ENCODE measurements at regions not wholly inside any gene's neighbourhood (a gene's known extent, or its start where the extent isn't known, plus 50 kb on each side); places are given as distances from the start of the nearest gene placed in this dataset.

DNA sequence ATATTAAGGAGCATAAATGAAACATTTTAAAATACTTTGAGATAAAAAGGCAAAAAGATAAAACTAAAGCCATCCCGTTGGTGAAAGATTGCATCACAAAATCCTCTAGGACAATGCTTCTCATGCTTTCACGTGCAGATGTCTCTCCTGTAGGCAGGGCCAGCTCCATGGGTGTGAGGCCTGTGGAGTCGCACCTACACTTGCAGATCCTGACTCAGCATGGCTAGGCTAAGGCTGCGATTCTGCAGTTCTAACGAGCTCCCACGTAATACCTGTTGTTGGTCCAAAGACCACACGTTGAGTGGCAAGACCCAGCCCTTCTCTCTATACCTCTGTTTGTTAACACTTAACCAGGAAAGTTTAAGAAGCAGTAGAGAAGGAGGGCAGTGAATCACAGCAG is 62.1 kb upstream of the CAPRIN1 start:
- TF ChIP-seq, protein P1, sequence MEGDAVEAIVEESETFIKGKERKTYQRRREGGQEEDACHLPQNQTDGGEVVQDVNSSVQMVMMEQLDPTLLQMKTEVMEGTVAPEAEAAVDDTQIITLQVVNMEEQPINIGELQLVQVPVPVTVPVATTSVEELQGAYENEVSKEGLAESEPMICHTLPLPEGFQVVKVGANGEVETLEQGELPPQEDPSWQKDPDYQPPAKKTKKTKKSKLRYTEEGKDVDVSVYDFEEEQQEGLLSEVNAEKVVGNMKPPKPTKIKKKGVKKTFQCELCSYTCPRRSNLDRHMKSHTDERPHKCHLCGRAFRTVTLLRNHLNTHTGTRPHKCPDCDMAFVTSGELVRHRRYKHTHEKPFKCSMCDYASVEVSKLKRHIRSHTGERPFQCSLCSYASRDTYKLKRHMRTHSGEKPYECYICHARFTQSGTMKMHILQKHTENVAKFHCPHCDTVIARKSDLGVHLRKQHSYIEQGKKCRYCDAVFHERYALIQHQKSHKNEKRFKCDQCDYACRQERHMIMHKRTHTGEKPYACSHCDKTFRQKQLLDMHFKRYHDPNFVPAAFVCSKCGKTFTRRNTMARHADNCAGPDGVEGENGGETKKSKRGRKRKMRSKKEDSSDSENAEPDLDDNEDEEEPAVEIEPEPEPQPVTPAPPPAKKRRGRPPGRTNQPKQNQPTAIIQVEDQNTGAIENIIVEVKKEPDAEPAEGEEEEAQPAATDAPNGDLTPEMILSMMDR (IDR thresholded peaks at IDR 0.05) = no peak
- TF ChIP-seq EZH2 (IDR thresholded peaks at IDR 0.05) (no peak), EZH2phosphoT487 (IDR thresholded peaks at IDR 0.05) (no peak)
